ENCODE measurements at regions not wholly inside any gene's neighbourhood (a gene's known extent, or its start where the extent isn't known, plus 50 kb on each side); places are given as distances from the start of the nearest gene placed in this dataset.

DNA sequence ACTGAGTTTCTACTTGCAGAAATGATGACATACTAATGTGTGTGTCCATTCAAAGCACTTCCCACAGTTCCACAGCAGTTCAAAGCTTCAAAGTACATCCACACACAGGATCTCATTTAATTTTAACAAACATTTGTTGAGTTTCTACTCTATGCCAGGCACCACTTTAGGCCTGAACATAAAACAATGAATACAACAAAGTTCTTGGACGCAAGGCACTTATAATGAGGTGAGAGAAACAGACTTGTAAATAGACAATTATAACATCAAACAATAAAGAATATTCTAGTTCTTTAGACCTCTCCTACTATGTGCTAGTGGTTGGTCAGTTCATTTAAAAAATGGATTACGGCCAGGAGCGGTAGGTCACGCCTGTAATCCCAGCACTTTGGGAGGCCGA is 82.0 kb upstream of the SPANXB1 start:
- no peak for TF ChIP-seq TCF4 (CRISPR knock-in tag; IDR thresholded peaks at IDR 0.05; ENCODE audit: borderline replicate concordance)
- no peak for TF ChIP-seq ESRRG (CRISPR knock-in tag; IDR thresholded peaks at IDR 0.05)
- no peak for TF ChIP-seq ISL1 (CRISPR knock-in tag; IDR thresholded peaks at IDR 0.05)
- TF ChIP-seq GLIS3 (CRISPR knock-in tag; IDR thresholded peaks at IDR 0.05), result no peak
- TF ChIP-seq ZFP30 (CRISPR knock-in tag; IDR thresholded peaks at IDR 0.05), result no peak
- TF ChIP-seq PPARA (CRISPR knock-in tag; IDR thresholded peaks at IDR 0.05; ENCODE audit: borderline replicate concordance), result no peak
- TF ChIP-seq CSRNP3 (CRISPR knock-in tag; IDR thresholded peaks at IDR 0.05), result no peak

DNA sequence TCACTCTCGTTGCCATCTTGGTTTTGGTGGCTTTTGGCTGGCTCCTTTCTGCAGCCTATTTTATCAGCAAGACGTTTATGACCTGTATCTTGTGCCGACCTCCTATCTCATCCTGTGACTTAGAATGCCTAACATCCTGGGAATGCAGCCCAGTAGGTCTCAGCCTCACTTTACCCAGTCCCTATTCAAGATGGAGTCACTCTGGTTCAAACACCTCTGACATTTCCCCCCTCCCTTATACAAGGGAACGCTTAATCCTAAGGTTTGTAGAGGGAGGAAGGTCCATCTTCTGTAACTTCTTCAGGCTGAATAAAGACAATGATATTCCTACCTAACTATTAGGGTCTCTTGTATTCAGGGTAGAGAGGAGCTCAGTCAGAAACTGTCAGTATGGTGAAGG is 79.3 kb upstream of the SPANXB1 start:
- TF ChIP-seq ESRRG (CRISPR knock-in tag; IDR thresholded peaks at IDR 0.05) (no peak), GLIS3 (CRISPR knock-in tag; IDR thresholded peaks at IDR 0.05) (no peak), POU6F1 (CRISPR knock-in tag; IDR thresholded peaks at IDR 0.05; ENCODE audit: borderline replicate concordance, low read depth) (no peak), ZNF565 (CRISPR knock-in tag; conservative IDR thresholded peaks at IDR 0.05; ENCODE audit: low read depth) (no peak), CREB5 (CRISPR knock-in tag; IDR thresholded peaks at IDR 0.05; ENCODE audit: low read depth) (no peak), OSR1 (CRISPR knock-in tag; IDR thresholded peaks at IDR 0.05) (no peak), PPARA (CRISPR knock-in tag; IDR thresholded peaks at IDR 0.05; ENCODE audit: borderline replicate concordance) (no peak), CSDC2 (CRISPR knock-in tag; IDR thresholded peaks at IDR 0.05) (no peak), ZC3H10 (CRISPR knock-in tag; IDR thresholded peaks at IDR 0.05) (no peak), ZFP3 (CRISPR knock-in tag; IDR thresholded peaks at IDR 0.05) (no peak), ZNF70 (CRISPR knock-in tag; IDR thresholded peaks at IDR 0.05) (no peak)
- ATAC-seq, result no peak

More for the DNA sequence above, 82.0 kb upstream of the SPANXB1 start:
- no peak for ATAC-seq

GRCh38 chrX:140928739-140929138 is 73.7 kb upstream of the SPANXB1 start:
- TF ChIP-seq CREB5 (CRISPR knock-in tag; IDR thresholded peaks at IDR 0.05; ENCODE audit: low read depth) (no peak), ESRRG (CRISPR knock-in tag; IDR thresholded peaks at IDR 0.05) (no peak), ZNF8 (CRISPR knock-in tag; IDR thresholded peaks at IDR 0.05) (no peak)
- no peak for ATAC-seq

DNA sequence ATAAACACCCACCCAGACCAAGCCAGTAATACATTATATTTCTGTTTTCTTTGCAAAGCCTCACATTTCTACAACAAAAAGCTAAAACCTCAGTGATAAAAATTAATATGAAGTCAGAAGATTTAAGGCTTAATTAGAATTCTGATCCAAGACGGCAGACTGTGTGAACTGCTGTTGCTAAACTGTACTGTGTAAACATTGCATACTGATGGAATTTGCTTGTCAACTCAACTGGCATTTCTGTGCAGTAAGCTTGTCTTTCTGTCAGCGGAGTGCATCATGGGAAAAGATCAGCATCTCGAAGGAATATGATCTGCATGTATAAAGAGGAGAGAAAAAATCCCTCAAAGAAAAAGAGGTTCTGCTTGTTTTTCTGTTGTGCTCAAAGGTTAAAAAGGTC is 69.4 kb upstream of the SPANXB1 start:
- no peak for ATAC-seq
- TF ChIP-seq RARB (CRISPR knock-in tag; IDR thresholded peaks at IDR 0.05) (no peak), TOX (CRISPR knock-in tag; IDR thresholded peaks at IDR 0.05; ENCODE audit: borderline replicate concordance) (no peak), ZNF8 (CRISPR knock-in tag; IDR thresholded peaks at IDR 0.05) (no peak), POU6F1 (CRISPR knock-in tag; IDR thresholded peaks at IDR 0.05; ENCODE audit: borderline replicate concordance, low read depth) (no peak), ARNTL (CRISPR knock-in tag; IDR thresholded peaks at IDR 0.05; ENCODE audit: borderline replicate concordance, low read depth) (no peak), ZNF565 (CRISPR knock-in tag; conservative IDR thresholded peaks at IDR 0.05; ENCODE audit: low read depth) (no peak), ZNF70 (CRISPR knock-in tag; IDR thresholded peaks at IDR 0.05) (no peak)
- TF ChIP-seq, protein P1, sequence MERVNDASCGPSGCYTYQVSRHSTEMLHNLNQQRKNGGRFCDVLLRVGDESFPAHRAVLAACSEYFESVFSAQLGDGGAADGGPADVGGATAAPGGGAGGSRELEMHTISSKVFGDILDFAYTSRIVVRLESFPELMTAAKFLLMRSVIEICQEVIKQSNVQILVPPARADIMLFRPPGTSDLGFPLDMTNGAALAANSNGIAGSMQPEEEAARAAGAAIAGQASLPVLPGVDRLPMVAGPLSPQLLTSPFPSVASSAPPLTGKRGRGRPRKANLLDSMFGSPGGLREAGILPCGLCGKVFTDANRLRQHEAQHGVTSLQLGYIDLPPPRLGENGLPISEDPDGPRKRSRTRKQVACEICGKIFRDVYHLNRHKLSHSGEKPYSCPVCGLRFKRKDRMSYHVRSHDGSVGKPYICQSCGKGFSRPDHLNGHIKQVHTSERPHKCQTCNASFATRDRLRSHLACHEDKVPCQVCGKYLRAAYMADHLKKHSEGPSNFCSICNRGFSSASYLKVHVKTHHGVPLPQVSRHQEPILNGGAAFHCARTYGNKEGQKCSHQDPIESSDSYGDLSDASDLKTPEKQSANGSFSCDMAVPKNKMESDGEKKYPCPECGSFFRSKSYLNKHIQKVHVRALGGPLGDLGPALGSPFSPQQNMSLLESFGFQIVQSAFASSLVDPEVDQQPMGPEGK (CRISPR knock-in tag; IDR thresholded peaks at IDR 0.05; ENCODE audit: borderline replicate concordance), result no peak
